ENCODE measurements at regions not wholly inside any gene's neighbourhood (a gene's known extent, or its start where the extent isn't known, plus 50 kb on each side); places are given as distances from the start of the nearest gene placed in this dataset.

GRCh38 chr5:125974679-125975078 is 448.5 kb upstream of the GRAMD2B start:
- Mint-ChIP-seq H3K4me1 (no peaks in the 10 kb centered on the region), H3K27me3 (peaks cover 11% of the 10 kb centered on the region), H3K27ac (no peak overlapping the region), H3K9me3 (no peaks in the 10 kb centered on the region), H3K36me3 (ENCODE audit: low read depth) (no peaks in the 10 kb centered on the region), H3K4me3 (no peak overlapping the region)
- intact Hi-C loops (cut with micrococcal nuclease): no loop called here
- no peak for ATAC-seq (ENCODE audit: low read depth)
- ChIA-PET CTCF (no interaction called here), POLR2A (no interaction called here)
- no peak for DNase-seq
- no peak for TF ChIP-seq CTCF (IDR thresholded peaks at IDR 0.05)

- no peak for TF ChIP-seq CTCF (IDR thresholded peaks at IDR 0.05)
- Mint-ChIP-seq H3K27ac (no peak overlapping the region), H3K4me3 (no peak overlapping the region), H3K4me1 (no peaks in the 10 kb centered on the region), H3K36me3 (ENCODE audit: low read depth) (no peaks in the 10 kb centered on the region), H3K9me3 (no peaks in the 10 kb centered on the region), H3K27me3 (peaks cover 11% of the 10 kb centered on the region)
- intact Hi-C loops (cut with micrococcal nuclease): no loop called here
- ChIA-PET CTCF (no interaction called here), POLR2A (no interaction called here)
- ATAC-seq (ENCODE audit: low read depth) (no peak), DNase-seq (no peak)
Observed at GRCh38 chr5:125976421-125977000, 446.7 kb upstream of the GRAMD2B start.

- DNase-seq (no peak), ATAC-seq (ENCODE audit: low read depth) (no peak)
- ChIA-PET CTCF (no interaction called here), POLR2A (no interaction called here)
- TF ChIP-seq CTCF (IDR thresholded peaks at IDR 0.05): no peak
- Mint-ChIP-seq H3K4me3 (no peak overlapping the region), H3K9me3 (no peaks in the 10 kb centered on the region), H3K27ac (no peak overlapping the region), H3K36me3 (ENCODE audit: low read depth) (no peaks in the 10 kb centered on the region), H3K4me1 (no peaks in the 10 kb centered on the region), H3K27me3 (peaks cover 5% of the 10 kb centered on the region)
- intact Hi-C loops (cut with micrococcal nuclease): no loop called here
Observed at GRCh38 chr5:125978015-125978414, 445.2 kb upstream of the GRAMD2B start.

GRCh38 chr5:125979636-125980035 is 443.6 kb upstream of the GRAMD2B start:
- Mint-ChIP-seq H3K9me3 (no peaks in the 10 kb centered on the region), H3K4me3 (no peak overlapping the region), H3K27me3 (peaks cover 3% of the 10 kb centered on the region), H3K4me1 (no peaks in the 10 kb centered on the region), H3K27ac (no peak overlapping the region), H3K36me3 (ENCODE audit: low read depth) (no peaks in the 10 kb centered on the region)
- ChIA-PET CTCF (no interaction called here), POLR2A (no interaction called here)
- ATAC-seq (ENCODE audit: low read depth): no peak
- intact Hi-C loops (cut with micrococcal nuclease): no loop called here
- no peak for TF ChIP-seq CTCF (IDR thresholded peaks at IDR 0.05)
- DNase-seq: no peak

GRCh38 chr5:125981016-125981415 is 442.2 kb upstream of the GRAMD2B start:
- TF ChIP-seq CTCF (IDR thresholded peaks at IDR 0.05): no peak
- H3K27me3 Mint-ChIP-seq: no peaks in the 10 kb centered on the region
- ChIA-PET POLR2A (no interaction called here), CTCF (no interaction called here)
- H3K9me3 Mint-ChIP-seq: no peaks in the 10 kb centered on the region
- no peaks in the 10 kb centered on the region for H3K36me3 Mint-ChIP-seq (ENCODE audit: low read depth)
- H3K4me3 Mint-ChIP-seq: no peak overlapping the region
- intact Hi-C loops (cut with micrococcal nuclease): no loop called here
- H3K4me1 Mint-ChIP-seq: no peaks in the 10 kb centered on the region
- no peak overlapping the region for H3K27ac Mint-ChIP-seq
- DNase-seq (no peak), ATAC-seq (ENCODE audit: low read depth) (no peak)
